ENCODE measurements at regions not wholly inside any gene's neighbourhood (a gene's known extent, or its start where the extent isn't known, plus 50 kb on each side); places are given as distances from the start of the nearest gene placed in this dataset.

DNA sequence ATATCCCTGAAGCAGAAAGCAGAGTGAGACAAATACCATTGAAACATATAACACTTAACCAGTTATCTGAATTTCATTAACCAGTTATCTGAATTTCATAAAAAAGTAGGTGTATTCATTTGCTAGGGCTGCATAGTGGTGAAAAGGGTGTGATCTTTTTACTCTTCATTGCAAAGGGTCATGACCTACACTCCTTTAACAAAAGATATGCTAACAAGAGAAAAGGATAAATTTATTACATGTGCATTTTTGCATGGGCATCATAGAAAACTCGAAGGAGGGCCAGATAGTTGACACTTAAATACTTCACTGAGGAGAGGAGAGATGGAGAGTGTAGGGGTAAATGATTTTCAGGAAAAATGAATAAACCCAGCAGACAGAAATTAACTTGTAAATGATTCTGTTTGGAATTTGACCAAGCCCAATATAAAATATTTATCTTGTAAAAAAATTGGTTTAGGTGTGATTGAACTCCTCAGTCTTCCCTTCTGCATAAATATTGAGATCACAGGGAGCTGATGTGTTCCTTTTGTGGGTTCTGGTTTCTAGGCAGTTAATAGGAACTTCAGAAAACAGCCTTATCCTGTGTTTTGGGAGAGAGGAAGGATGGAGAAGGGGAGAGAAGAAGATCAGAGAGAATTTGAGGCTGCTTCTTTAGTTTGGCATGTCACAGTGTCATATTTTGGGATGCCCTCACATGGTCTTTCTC is 372.5 kb upstream of the SYT4 start:
- Histone ChIP-seq H3K27me3 (ENCODE audit: control insufficient read depth, insufficient read depth, low read length) (no peaks in the 10 kb centered on the region), H3K4me3 (ENCODE audit: low read depth, low read length) (no peak overlapping the region), H3K36me3 (ENCODE audit: control insufficient read depth, insufficient read depth, low read length) (no peaks in the 10 kb centered on the region)
- no peak for DNase-seq (ENCODE audit: low read depth)
- TF ChIP-seq, protein P1, sequence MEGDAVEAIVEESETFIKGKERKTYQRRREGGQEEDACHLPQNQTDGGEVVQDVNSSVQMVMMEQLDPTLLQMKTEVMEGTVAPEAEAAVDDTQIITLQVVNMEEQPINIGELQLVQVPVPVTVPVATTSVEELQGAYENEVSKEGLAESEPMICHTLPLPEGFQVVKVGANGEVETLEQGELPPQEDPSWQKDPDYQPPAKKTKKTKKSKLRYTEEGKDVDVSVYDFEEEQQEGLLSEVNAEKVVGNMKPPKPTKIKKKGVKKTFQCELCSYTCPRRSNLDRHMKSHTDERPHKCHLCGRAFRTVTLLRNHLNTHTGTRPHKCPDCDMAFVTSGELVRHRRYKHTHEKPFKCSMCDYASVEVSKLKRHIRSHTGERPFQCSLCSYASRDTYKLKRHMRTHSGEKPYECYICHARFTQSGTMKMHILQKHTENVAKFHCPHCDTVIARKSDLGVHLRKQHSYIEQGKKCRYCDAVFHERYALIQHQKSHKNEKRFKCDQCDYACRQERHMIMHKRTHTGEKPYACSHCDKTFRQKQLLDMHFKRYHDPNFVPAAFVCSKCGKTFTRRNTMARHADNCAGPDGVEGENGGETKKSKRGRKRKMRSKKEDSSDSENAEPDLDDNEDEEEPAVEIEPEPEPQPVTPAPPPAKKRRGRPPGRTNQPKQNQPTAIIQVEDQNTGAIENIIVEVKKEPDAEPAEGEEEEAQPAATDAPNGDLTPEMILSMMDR (IDR thresholded peaks at IDR 0.05; ENCODE audit: insufficient read depth, low read length, poor library complexity, severe bottlenecking): no peak

DNA sequence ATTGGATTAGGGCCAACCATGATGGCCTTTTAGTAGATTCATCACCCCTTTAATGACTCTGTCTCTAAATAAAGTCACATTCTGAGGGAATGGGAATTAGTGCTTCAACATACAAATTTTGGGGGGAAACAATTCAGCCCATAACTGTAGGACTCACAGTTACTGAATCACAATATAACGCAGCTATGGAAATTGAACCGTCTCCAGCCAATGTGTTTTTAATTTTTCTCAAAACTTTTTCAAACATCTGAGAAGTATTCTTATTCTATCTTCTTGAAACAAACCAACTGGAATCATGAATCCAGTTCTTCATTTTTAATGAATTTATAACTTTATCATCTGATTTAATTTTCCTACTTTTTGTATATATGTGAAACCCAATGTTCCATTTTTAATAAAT is 373.1 kb upstream of the SYT4 start:
- TF ChIP-seq, protein P1 (IDR thresholded peaks at IDR 0.05; ENCODE audit: insufficient read depth, low read length, poor library complexity, severe bottlenecking): no peak
- H3K4me3 ChIP-seq (ENCODE audit: low read depth, low read length): no peak overlapping the region

DNA sequence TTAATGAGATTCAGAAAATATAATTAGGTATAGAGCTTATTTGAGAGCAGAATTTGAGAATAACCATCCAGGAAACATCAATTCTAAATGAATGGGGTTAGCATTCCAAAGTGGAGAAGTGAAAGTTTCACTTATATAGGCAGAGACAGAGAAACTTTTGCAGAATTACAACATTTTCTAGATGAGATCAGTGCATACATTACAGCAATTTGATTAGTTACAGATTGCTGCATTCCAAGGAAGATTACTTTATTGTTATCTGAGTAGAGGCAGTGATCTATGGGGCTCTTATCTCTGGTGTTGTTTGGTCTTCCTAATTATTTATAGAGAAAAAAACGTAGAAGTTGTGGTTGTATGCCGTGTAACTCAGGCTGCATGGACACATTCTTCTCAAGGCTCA is 373.8 kb upstream of the SYT4 start:
- DNase-seq (ENCODE audit: low read depth): no peak
- no peaks in the 10 kb centered on the region for H3K36me3 ChIP-seq (ENCODE audit: control insufficient read depth, insufficient read depth, low read length)
- H3K27me3 ChIP-seq (ENCODE audit: control insufficient read depth, insufficient read depth, low read length): no peaks in the 10 kb centered on the region
- no peak overlapping the region for H3K4me3 ChIP-seq (ENCODE audit: low read depth, low read length)
- TF ChIP-seq, protein P1 (IDR thresholded peaks at IDR 0.05; ENCODE audit: insufficient read depth, low read length, poor library complexity, severe bottlenecking): no peak

More for the DNA sequence above, 373.1 kb upstream of the SYT4 start:
- H3K27me3 ChIP-seq (ENCODE audit: control insufficient read depth, insufficient read depth, low read length): no peaks in the 10 kb centered on the region
- DNase-seq (ENCODE audit: low read depth): no peak
- no peaks in the 10 kb centered on the region for H3K36me3 ChIP-seq (ENCODE audit: control insufficient read depth, insufficient read depth, low read length)

DNA sequence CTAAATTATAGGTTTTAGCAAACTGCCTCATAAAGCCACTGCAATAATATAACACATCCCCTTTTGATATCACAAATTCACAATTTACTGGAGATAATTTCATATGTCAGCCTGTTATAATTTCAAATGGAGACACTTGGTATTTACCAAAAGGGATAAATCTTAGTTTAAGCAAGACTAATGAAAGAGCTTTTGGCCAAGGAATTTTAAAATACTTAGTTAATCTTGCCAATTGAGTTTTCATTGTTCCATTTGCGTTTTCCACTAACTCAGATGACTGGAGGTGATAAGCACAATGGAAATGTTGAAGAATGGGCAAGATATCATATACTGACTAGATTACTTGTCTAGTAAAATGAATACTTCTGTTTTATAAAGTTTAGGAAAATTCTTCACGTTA is 379.3 kb upstream of the SYT4 start:
- DNase-seq (ENCODE audit: low read depth): no peak
- H3K27me3 ChIP-seq (ENCODE audit: control insufficient read depth, insufficient read depth, low read length): no peaks in the 10 kb centered on the region
- no peaks in the 10 kb centered on the region for H3K36me3 ChIP-seq (ENCODE audit: control insufficient read depth, insufficient read depth, low read length)
- TF ChIP-seq, protein P1 (IDR thresholded peaks at IDR 0.05; ENCODE audit: insufficient read depth, low read length, poor library complexity, severe bottlenecking): no peak
- no peak overlapping the region for H3K4me3 ChIP-seq (ENCODE audit: low read depth, low read length)

DNA sequence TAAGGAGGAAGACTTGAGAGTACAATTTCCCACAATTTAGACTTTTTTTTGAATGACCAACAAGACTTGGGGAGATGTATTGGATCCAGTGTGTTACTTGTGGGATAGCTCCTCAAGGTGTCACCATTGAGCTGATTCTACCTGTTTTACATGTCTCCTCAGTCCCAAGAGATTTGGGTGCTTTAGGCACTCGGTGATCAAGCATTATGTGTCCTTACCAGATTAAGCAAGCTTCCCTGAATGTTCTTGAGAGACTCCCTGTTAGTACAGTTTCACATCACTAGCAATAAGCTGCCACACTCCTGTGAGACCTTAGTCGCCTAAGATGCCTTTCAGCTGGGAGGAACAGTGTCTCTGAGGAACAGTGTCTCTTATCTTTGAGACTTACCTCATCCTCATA is 384.3 kb upstream of the SYT4 start:
- peak; percentile 56 for DNase-seq (ENCODE audit: low read depth)
- TF ChIP-seq, protein P1 (IDR thresholded peaks at IDR 0.05; ENCODE audit: insufficient read depth, low read length, poor library complexity, severe bottlenecking): peak; percentile 58
- H3K27me3 ChIP-seq (ENCODE audit: control insufficient read depth, insufficient read depth, low read length): no peaks in the 10 kb centered on the region

DNA sequence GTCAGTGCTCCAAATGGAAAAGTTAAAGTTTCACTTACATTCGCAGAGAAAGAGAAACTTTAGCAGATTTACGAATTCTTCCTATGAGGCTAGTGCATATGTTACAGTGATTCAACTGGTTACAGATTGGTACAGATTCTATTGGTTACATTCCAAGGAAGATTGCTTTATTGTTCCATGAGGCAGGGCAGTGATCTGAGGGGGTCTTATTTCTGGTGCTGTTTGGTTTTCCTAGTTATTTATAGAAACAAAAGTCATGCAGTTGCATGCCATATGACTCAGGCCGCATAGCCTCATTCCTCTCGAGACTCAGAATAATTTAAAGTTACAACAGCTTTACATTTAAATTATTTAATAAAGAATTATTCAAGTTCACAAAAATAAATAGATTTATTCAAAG is 385.4 kb upstream of the SYT4 start:
- Histone ChIP-seq H3K4me3 (ENCODE audit: low read depth, low read length) (no peak overlapping the region), H3K27me3 (ENCODE audit: control insufficient read depth, insufficient read depth, low read length) (no peaks in the 10 kb centered on the region), H3K36me3 (ENCODE audit: control insufficient read depth, insufficient read depth, low read length) (no peaks in the 10 kb centered on the region)
- peak; percentile 72 for DNase-seq (ENCODE audit: low read depth)
- TF ChIP-seq, protein P1 (IDR thresholded peaks at IDR 0.05; ENCODE audit: insufficient read depth, low read length, poor library complexity, severe bottlenecking): no peak

More for the DNA sequence above, 384.3 kb upstream of the SYT4 start:
- H3K4me3 ChIP-seq (ENCODE audit: low read depth, low read length): no peak overlapping the region
- H3K36me3 ChIP-seq (ENCODE audit: control insufficient read depth, insufficient read depth, low read length): no peaks in the 10 kb centered on the region

Measured in kidney epithelial cell (primary cell).